ENCODE measurements at regions not wholly inside any gene's neighbourhood (a gene's known extent, or its start where the extent isn't known, plus 50 kb on each side); places are given as distances from the start of the nearest gene placed in this dataset.

DNA sequence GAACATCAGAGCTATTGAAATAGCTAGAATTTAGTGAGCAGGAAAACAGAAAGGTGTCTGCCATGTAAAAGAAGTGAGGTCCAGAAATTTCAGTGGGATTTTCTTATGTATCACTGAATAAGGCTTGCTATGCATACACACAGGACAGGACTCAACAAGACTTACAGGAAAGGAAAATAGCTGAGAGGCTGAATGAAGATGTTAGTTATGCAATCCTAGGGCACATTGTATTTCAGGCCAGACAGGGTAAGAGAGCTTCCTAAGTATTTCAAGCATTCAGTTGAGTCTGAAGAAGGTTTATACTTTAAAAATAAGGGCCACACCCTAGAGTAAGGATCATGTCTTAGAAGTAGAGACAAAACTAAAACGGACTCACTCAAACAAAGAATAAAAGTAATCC is 419.9 kb upstream of the PRR20A start:
- TF ChIP-seq, protein P1, sequence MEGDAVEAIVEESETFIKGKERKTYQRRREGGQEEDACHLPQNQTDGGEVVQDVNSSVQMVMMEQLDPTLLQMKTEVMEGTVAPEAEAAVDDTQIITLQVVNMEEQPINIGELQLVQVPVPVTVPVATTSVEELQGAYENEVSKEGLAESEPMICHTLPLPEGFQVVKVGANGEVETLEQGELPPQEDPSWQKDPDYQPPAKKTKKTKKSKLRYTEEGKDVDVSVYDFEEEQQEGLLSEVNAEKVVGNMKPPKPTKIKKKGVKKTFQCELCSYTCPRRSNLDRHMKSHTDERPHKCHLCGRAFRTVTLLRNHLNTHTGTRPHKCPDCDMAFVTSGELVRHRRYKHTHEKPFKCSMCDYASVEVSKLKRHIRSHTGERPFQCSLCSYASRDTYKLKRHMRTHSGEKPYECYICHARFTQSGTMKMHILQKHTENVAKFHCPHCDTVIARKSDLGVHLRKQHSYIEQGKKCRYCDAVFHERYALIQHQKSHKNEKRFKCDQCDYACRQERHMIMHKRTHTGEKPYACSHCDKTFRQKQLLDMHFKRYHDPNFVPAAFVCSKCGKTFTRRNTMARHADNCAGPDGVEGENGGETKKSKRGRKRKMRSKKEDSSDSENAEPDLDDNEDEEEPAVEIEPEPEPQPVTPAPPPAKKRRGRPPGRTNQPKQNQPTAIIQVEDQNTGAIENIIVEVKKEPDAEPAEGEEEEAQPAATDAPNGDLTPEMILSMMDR (IDR thresholded peaks at IDR 0.05): no peak
- no peak for TF ChIP-seq POLR2A (IDR thresholded peaks at IDR 0.05)

All from Peyer's patch (tissue), 4 donors.